NCI-H82 treated with DMSO at 0.1 percent for 48 hours (cell line): ENCODE measurements at regions not wholly inside any gene's neighbourhood (a gene's known extent, or its start where the extent isn't known, plus 50 kb on each side); places are given as distances from the start of the nearest gene placed in this dataset.

Experiments
- DNase-seq: peaks from one replicate; lab custom pipeline; 2025; ENCODE audit not compliant: unreplicated experiment; lab: John Stamatoyannopoulos, UW

DNA sequence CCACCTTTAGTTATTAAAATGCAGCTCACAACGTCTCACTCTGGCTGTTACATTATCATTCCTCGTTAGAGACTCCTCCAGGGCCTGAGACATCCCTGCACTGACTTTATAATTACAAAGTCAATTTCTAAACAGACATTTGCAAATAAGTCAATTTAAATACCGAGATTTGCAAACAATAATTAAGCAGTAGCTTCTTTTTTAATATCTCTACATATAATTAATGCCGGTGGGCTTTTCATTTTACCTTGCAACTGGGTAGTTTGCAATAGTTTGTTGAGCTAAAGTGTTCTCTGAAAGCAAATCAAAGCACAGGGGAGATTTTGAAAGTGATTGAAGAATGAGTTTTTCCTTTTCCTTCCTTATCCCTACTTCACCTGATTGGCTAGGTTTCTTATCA, 154.4 kb downstream of the TLR4 start:
- no peak for DNase-seq

- DNase-seq = no peak
Observed at GRCh38 chr9:117860849-117861248, 156.6 kb downstream of the TLR4 start.

DNA sequence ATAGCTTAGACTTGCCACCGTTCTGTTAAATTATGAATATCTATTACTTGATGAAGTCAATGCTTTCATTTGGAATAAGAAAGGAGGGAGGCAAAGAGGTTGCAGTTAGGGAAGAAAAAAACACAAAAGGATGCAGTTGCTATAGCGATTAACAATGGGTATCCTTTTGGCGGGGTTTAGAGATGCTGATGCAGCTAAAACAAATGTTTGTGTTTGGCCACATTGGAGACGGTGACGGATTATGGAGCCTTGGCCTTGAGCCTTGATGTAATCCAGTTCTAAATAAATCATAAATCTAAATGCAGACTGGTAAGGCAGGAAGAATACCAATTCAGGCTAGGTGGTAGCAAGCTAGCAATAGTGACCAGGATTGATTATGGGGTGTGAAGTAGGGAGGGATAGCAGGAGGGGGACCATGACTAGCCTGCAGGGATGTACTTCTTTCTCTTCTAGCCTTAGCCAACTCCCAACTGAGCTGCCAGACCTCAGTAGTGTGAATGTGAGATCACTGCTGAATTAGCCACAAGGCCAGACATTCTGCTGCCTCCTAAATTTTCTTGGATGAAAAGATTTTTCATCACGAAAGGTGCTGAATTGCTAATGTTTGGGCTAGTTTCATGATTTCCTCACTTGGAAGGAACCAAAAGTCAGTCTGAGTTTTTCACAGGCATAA, 160.3 kb downstream of the TLR4 start:
- no peak for DNase-seq

GRCh38 chr9:117868594-117868993, 164.4 kb downstream of the TLR4 start:
- peak; percentile 36 for DNase-seq

DNA sequence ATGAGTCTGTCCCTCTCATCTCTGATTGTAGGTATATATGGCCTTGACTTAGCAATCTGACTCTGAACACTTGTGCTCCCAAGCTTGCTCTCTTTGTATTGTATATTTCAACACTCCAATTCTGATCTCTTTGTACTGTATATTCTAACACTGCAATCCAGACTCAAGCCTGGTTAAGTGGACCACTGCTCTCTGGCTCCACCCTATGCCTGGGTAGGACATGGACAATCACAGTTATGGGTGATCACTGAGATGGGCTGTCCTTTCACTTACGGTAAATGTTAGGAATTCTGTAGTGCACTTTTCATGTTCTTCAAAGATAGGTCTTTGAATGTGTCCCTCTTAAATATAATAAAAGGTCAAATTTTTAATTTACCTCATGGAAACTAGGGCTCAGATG, 165.1 kb downstream of the TLR4 start:
- no peak for DNase-seq

DNA sequence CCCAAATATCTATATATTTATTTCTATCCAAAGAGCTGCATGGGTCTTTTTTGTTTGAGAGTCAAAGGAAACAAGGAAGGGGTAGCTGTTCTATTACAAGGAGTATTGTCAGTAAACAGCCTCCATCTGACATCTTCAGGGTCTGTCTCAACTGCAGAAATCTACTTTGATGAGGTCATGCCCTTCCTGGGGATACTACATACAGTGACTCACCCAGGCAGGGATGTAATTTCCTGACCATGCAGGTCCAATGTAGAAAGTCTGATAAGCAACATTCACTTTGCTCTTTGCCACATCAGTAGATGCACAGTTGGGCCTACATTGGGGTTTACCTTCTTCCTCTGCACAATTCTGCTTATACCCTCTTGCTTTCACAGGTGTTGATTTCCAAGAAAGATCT, 165.5 kb downstream of the TLR4 start:
- DNase-seq = no peak

GRCh38 chr9:117873664-117874063, 169.5 kb downstream of the TLR4 start:
- no peak for DNase-seq

- no peak for DNase-seq
Observed at GRCh38 chr9:117875886-117876285, 171.7 kb downstream of the TLR4 start.

DNA sequence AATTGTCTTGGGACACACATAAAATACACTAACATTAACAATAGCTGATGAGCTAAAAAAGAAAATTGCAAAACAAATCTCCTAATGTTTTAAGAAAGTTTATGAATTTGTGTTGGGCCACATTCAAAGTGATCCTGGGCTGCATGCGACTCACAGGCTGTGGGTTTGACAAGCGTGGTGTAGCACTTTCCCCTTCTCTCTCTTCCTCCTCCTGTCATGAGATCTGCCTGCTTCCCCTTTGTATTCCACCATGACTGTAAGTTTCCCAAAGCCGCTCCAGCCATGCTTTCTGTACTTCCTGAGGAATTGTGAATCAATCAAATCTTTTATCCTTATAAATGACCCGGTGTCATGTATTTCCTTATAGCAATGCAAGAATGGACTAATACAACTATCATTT, 178.0 kb downstream of the TLR4 start:
- DNase-seq = no peak

- DNase-seq = no peak
Observed at GRCh38 chr9:117886616-117887015, 182.4 kb downstream of the TLR4 start.

DNA sequence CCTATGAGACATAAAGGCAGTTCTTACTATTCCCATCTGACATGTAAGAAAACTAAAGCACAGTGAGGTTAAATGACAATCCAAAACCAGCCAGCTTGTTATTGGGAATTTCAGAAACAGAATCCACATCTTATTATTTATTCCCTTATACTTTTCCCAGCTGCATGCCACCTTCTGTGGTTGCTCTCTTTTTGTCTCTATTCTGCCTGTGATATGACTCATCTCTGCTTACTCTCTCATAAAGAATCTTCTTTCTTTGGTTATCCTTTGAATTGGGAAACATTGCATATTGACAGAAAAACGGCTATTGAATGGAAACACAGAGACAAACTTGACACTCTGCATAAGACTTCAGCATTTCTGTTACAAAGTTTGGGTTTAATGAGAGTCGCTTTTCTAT, 183.2 kb downstream of the TLR4 start:
- no peak for DNase-seq

DNA sequence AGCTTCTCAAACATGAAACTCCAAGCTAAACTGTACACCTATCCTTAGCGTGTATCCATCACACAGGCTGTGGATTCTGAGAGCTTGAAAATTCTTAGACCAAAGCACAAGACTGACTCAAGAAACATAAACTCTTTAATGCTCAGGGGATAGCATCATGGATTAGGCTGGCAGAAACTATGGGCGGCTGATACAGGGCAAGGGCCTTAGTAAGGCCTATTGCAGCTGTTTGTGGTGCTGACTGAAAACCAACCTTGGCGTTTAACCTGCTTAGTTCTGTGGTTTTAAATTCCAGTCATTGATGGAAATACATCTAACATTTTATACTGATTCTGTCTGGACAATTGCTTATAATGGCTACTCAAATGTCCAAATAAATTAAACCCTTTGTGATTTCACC, 183.7 kb downstream of the TLR4 start:
- DNase-seq = no peak

- DNase-seq = no peak
Observed at GRCh38 chr9:117903453-117903852, 199.2 kb downstream of the TLR4 start.

DNA sequence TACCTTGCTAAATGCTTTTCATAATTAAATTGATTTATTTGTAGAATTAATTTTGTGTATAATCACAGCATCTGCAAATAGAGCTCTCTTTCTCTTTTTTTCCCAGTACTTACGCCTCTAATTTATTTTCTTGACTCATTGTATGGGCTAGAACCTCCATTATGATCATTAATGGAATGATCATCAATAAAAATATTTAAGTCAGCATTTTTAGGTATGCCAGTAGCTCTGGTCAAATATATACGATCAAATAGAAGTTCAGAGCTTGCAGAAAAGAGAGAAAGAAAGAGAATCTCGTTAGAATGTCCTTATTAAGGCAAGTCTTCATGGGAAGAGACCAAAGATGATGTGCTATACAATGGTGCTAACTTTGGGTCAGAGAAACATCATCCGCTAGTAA, 202.6 kb downstream of the TLR4 start:
- no peak for DNase-seq

- DNase-seq = peak; percentile 73
Observed at GRCh38 chr9:117907420-117907819, 203.2 kb downstream of the TLR4 start.

DNA sequence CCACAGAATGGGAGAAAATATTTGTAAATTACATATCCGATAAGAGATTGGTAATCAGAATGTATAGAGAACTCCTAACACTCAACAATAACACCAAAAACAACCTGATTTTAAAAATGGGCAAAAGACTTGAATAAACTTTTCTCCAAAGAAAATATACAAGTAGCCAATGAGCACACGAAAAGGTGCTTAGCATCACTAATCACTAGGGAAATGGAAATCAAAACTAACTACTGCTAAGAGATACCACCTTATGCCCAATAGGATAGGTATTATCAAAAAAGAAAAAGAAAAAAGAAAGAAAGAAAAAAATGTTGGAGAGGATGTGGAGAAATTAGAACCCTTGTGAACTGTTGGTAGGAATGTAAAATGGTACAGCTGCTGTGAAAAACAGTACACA, 212.1 kb downstream of the TLR4 start:
- no peak for DNase-seq

DNA sequence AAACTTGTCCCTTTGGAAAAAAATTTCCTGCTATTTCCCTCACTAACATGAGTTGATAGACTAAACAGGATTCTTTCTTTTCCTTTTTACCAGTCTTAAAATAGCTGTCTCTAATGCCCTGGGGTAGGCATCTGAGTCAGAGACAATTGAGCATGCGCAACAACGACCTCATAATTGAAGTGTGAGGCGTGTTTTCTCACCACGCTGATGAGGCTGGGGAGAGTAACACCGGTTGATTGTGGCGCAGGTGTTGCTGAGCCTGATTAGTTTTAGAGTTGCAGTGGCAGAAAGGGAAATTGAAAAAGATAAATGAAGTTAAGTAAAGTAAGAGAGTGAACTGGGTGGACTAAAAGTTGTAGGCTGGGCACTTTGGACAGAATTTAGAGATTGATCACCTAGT, 213.7 kb downstream of the TLR4 start:
- DNase-seq = no peak

DNA sequence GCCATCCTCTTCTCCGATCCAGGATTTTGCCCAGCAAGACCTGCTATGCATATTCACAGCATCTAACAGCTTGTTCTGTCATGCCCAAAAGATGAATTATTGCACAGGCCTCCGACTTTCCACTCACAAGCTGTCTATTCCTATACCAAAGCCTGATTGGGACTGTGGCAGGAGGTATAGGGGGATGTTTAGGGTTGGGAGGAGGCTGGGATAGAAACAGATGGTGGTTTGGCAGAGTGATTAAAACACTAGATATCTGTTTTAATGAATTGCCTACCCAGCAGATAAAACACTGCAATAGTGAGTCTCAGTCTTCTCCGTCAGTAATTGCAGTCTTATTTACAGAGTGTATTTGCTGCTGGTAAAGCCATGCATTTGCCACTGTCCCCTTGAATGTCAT, 215.3 kb downstream of the TLR4 start:
- peak; percentile 55 for DNase-seq

DNA sequence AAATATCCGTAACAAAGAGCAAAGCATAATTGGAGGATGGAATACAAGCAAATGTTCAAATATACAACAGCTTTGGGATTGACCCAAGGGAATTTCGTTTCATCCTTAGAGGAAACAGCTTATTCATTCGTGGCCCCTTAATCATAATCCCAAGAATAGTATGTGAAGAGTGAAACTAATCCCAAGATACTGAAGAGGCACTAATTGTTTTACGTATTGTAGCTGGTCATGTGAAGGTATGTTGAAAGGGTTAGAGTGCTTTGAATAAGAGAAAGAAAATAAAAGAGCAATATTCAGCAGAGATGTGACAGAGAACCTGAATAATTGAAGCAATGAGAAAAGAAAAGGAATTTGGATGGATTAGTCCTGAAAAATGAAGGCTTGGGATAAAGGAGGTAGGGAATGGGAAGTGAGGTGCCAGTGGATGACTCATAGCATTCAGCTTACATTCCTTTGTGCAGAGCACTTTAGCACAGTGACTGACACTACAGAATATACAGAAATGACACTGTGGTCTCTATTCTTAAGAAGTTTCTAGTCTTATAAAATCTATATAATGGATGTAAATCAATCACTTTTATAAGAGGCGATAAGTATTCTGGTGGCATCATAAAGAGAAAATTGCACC, 221.9 kb downstream of the TLR4 start:
- DNase-seq = peak; percentile 13

DNA sequence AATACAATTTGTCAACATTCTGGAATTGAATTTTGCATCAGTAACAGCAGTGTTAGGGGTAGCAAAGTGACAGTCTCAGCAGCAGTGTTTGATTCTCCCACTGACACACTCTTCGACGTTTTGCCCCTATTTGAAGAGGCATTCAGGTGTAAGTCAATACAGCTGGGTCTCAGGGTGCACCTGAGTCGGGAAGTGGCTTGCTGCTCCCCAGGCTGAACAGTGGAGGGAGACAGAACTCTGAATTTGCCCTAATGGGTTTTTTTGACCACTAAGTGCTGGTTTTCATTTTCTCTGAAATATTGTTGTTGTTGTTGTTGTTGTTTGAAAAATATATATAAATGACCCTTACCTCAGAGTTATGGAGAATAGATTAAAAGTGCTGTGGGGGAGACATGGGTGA, 223.2 kb downstream of the TLR4 start:
- no peak for DNase-seq

- no peak for DNase-seq
Observed at GRCh38 chr9:117929868-117930267, 225.7 kb downstream of the TLR4 start.

- DNase-seq = no peak
Observed at GRCh38 chr9:117932585-117932984, 228.4 kb downstream of the TLR4 start.
